SK-N-SH (cell line): ENCODE measurements at regions not wholly inside any gene's neighbourhood (a gene's known extent, or its start where the extent isn't known, plus 50 kb on each side); places are given as distances from the start of the nearest gene placed in this dataset.

Source experiments
- CTCF ChIP-seq: fragments of 200-600 bp; sonication (generic); IDR thresholded peaks from 2 replicates; pipeline ENCODE4 v1.6.1; 2017; ENCODE audit warnings: antibody characterized with exemption, mild to moderate bottlenecking, moderate library complexity
- ELF1 ChIP-seq: IDR thresholded peaks from 2 replicates; pipeline ENCODE4 v1.4.0; 2012
- FOXM1 ChIP-seq: IDR thresholded peaks from 2 replicates; pipeline ENCODE4 v1.4.0; 2012; ENCODE audit warnings: low read depth, mild to moderate bottlenecking
- GABPA ChIP-seq: IDR thresholded peaks from 2 replicates; pipeline ENCODE4 v1.4.0; 2012; ENCODE audit warnings: low read depth, mild to moderate bottlenecking
- MXI1 ChIP-seq: IDR thresholded peaks from 2 replicates; pipeline ENCODE4 v1.6.1; 2012; ENCODE audit warnings: mild to moderate bottlenecking, low read depth, low read length, improper control_type of control experiment
- NRF1 ChIP-seq: IDR thresholded peaks from 2 replicates; pipeline ENCODE4 v1.6.1; 2012; ENCODE audit warnings: low read depth, mild to moderate bottlenecking, low read length
- POLR2AphosphoS5 ChIP-seq: IDR thresholded peaks from 2 replicates; pipeline ENCODE4 v1.6.1; 2012; ENCODE audit warnings: low read depth, low read length
- RCOR1 ChIP-seq: fragments of 150-350 bp; IDR thresholded peaks from 2 replicates; pipeline ENCODE4 v1.6.1; 2017; ENCODE audit warnings: antibody characterized with exemption, low read length
- SIN3A ChIP-seq: IDR thresholded peaks from 2 replicates; pipeline ENCODE4 v1.6.1; 2012; ENCODE audit warnings: low read depth, mild to moderate bottlenecking, low read length, moderate library complexity, borderline replicate concordance
- SMC3 ChIP-seq: IDR thresholded peaks from 2 replicates; pipeline ENCODE4 v1.6.1; 2012; ENCODE audit warnings: low read depth, low read length, improper control_type of control experiment
- TAF1 ChIP-seq: IDR thresholded peaks from 2 replicates; pipeline ENCODE4 v1.6.1; 2012; ENCODE audit warnings: low read depth, mild to moderate bottlenecking, low read length, moderate library complexity, borderline replicate concordance
- YY1 ChIP-seq: IDR thresholded peaks from 2 replicates; pipeline ENCODE4 v1.4.0; 2012; ENCODE audit warnings: low read depth, mild to moderate bottlenecking

GRCh38 chr7:86002858-86003257 is 640.9 kb upstream of the GRM3 start:
- TF ChIP-seq CTCF (no peak), SIN3A (no peak), NRF1 (no peak), TAF1 (no peak), POLR2AphosphoS5 (no peak), YY1 (no peak), RCOR1 (no peak), FOXM1 (no peak), ELF1 (no peak), SMC3 (no peak), GABPA (no peak), MXI1 (no peak)
